Inflammatory macrophage (primary cell): ENCODE measurements at regions not wholly inside any gene's neighbourhood (a gene's known extent, or its start where the extent isn't known, plus 50 kb on each side); places are given as distances from the start of the nearest gene placed in this dataset.
"Not testable (repeated sequence)": the region's sequence is repeated elsewhere in the genome, so short reads cannot be mapped to it uniquely, and the experiment has no call there.

Experiments used
- DNase-seq, 2 donors: peaks; one replicate each; pipeline ENCODE4 v3.0.0-alpha.2; 2020 to 2022

DNA sequence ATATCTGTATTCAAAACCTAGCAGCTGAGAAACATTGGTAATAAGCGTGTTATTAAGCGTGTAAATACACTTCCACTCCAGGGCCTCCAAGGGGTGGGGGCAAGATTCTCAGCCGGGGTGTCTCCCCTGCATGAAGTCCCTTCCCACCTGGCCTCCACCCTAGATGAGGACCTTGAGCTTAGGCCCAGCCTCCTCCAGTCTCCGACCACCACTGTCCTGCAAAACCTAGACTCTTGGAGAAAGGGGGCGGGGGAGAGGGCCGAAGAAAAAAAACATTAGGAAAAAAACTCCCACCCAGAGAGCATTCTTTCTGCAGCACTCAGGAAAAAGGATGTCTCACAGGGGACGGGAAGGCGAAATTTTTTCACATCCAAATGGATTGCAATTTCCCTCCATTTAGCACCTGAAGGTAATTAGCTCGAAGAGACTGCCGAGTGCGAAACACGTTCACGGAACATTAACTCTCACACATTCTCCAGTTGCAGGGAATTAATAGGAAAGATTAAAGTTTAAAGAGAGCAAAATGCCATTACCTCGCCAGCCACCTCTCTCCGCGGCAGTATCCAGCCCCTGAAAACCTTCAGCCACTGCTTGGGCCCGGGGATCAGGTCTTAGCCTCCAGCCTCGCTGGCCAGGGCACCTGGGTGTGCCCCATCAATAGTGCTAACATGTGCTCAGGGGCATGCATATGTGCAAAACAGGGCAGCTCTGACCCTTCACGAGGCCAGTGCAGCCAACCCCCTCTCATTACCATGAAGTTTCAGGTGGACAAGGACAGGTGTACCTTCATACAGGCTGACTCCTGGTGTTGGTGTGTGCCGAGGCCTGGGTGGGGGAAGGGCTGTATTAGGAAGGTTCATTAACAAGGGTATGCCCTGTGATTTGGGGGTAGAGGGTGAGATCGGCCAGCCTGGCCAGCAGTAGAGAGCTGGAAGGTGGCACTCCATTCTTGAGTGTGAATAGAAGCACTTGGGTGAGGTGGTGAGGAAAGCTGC, 77.2 kb downstream of the HIF1AN start:
- DNase-seq = no peak

DNA sequence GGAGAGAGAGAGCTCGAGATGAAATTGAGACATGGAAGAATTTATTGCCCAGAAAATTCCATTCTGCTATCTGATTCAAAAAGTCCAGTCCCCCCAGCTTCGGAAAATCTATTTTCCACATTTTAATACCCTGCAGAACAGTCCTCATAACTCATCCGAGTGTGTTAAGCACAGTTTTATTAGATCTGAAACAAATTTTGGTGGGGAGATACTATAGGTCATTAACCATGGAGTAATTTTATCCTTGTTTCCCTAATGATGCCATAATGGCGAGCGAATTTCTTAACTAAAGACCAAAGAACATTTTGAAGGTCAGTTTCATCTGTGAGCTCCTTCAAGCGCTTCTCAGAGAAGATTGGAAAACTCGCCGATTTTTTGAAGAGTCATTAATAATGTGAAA, 78.1 kb downstream of the HIF1AN start:
- no peak for DNase-seq

DNA sequence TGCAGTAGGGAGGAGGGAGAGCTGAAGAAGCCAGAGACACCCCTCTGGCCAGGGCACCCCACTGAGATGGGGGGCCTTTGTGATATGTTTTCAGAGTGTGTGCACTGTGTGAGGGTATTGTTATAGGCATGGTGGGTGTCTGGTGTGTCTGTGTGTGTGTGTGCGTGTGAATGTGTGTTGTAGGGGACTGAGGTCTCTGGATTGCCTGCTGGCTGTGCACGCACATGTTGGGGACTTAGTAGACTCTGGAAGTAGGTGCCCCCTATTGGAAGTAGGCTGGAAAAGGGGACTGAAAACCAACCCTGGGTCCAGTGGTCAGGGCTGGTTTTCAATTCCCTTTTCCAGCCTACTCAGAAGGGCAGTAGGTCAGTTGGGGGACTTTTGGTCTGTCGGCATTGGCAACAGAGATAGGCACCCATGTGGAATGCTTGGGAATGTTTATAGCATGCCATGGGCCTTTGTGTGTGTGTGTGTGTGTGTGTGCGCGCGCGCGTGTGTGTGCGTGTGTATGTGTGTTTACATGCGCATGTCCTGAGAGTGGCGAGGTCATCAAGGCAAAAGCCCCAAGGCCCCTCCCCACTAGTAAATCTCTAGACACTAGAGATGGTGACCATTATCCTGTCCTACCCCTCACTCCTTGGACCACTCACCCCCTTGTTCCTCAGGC, 78.8 kb downstream of the HIF1AN start:
- DNase-seq = no peak

DNA sequence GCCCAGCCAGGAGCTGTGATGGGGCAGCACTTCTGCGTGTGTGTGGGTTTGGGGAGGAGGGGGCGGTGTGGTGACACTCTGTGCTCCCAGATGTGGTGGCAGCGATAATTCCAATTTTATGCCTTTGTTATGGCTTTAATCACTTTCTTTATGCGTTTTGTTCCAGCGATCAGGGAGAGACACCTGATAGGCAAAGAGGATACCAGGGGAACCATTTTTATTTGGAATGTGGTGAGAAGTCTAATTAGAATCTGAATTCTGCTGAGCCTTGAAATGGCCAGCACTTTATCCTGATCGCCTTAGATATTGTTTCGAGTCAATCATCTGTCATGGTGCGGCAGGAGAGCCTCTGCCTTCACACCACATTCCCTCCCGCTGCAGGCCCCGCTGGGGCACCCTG, 79.5 kb downstream of the HIF1AN start:
- DNase-seq = no peak

DNA sequence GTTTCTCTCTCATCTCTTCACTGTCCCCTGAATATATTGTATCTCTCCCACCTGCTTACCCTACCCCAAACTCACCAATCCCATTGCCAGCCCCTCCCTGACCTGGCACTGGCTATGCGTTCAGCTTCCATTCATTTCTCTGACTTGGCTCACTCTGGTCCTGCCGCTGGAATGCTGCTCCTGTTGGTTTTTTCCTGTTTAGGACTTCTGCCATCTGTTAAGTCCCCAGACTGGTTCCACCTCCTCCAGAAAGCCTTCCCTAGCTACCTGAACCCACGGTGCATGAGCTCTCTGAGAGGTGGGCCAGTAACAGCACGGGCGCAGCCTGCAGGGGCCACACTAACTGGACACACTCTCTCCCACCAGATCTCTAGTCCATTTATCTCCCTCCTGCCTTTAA, 80.2 kb downstream of the HIF1AN start:
- no peak for DNase-seq

GRCh38 chr10:100618091-100618615, 82.4 kb downstream of the HIF1AN start:
- no peak for DNase-seq

- no peak for DNase-seq
Observed at GRCh38 chr10:100618632-100619255, 83.0 kb downstream of the HIF1AN start.

- no peak for DNase-seq
Observed at GRCh38 chr10:100620087-100620835, 84.5 kb downstream of the HIF1AN start.

- DNase-seq = no peak
Observed at GRCh38 chr10:100621360-100622205, 85.8 kb downstream of the HIF1AN start.

- no peak for DNase-seq
Observed at GRCh38 chr10:100622946-100623345, 87.2 kb downstream of the HIF1AN start.

GRCh38 chr10:100623521-100624230, 87.9 kb downstream of the HIF1AN start:
- DNase-seq = no peak

- DNase-seq = no peak
Observed at GRCh38 chr10:100624298-100624697, 88.6 kb downstream of the HIF1AN start.

DNA sequence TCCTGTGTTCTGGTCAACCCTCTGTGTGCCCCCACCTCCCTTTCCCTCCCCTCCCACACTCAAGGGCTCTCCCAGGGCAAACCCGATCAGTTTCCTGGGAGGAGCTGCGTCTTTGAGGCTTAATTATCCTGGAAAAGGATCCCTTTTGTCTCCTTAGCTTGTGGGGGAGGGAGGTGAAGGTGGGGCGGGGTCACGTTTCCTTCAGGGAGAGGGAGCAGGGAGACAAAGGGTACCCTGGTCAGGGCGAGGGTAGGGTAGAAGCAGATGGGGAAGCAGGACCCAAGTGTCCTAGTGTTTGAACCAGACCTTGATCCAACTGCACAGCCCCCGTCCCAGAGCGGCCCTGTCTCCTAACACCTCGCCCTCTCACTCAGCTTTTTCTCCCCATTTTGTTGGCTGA, 90.1 kb downstream of the HIF1AN start:
- DNase-seq = no peak

- DNase-seq = no peak
Observed at GRCh38 chr10:100628061-100628460, 92.3 kb downstream of the HIF1AN start.

- no peak for DNase-seq
Observed at GRCh38 chr10:100631192-100631591, 95.4 kb downstream of the HIF1AN start.

DNA sequence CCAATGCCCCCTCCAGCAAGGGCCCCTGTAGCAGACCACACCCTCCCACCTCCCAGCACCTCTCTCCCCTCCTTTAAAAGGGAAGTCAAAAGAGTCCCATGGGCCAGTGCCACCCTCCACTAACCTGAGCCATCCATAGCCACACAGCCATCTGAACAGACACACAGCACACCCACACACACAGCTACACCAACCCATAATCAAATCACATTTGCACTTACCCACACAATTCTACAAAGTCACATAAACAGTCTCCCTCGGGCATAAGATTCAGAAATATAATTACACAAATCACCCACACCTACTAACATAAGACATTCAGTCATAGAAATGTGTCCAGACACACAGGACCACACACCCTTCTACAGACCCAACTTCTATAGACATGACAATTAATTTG, 96.3 kb downstream of the HIF1AN start:
- no peak for DNase-seq

GRCh38 chr10:100634034-100634433, 98.3 kb downstream of the HIF1AN start:
- DNase-seq = no peak

DNA sequence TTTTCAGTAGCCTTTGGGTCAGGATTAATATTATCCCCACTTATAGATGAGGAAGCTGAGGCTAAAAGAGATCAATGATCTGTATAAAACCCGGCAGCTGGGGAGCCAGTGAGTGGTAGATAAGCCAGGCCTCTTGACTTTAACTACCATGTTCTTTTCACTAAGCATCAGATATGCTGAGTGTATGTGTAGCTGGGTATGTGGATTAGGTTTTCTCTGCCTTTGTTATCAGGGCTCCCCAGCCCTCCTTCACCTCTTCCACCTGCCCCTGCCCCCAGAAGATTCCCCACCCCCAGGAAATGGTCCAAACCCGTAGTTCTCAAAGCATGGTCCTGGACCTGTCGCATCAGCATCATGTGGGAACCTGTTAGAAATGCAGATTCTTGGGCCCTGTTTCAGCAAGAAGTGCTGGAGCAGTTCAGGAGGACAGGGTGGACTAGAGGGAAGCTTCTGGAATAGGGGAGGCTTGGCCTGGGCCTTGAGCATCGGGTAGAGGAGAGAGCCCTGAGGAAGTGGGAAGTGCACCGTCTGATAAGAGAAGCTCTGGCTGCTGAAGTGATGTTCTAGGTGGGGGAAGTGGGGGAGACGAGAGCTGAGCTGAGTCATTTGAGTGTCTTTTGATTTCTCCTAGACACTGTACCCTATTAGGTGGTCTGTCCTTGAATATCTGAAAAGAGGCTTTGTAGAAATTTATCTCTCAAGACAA, 101.3 kb downstream of the HIF1AN start:
- DNase-seq = no peak

GRCh38 chr10:100637785-100638184, 102.0 kb downstream of the HIF1AN start:
- peak; percentile 10 to 39 for DNase-seq

- not testable (repeated sequence) for DNase-seq
Observed at GRCh38 chr10:100638969-100639368, 103.2 kb downstream of the HIF1AN start.
